ENCODE measurements at regions not wholly inside any gene's neighbourhood (a gene's known extent, or its start where the extent isn't known, plus 50 kb on each side); places are given as distances from the start of the nearest gene placed in this dataset.
"Not testable (repeated sequence)": the region's sequence is repeated elsewhere in the genome, so short reads cannot be mapped to it uniquely, and the experiment has no call there.

GRCh38 chr6:158900663-158901312, 81.6 kb upstream of the EZR start:
- no peak overlapping the region for H3K4me3 ChIP-seq
- no peaks in the 10 kb centered on the region for H3K4me1 ChIP-seq
- no peak for TF ChIP-seq EP300 (IDR thresholded peaks at IDR 0.05)
- TF ChIP-seq POLR2A (IDR thresholded peaks at IDR 0.05), result no peak
- TF ChIP-seq POLR2AphosphoS5 (IDR thresholded peaks at IDR 0.05), result no peak
- TF ChIP-seq, protein P1, sequence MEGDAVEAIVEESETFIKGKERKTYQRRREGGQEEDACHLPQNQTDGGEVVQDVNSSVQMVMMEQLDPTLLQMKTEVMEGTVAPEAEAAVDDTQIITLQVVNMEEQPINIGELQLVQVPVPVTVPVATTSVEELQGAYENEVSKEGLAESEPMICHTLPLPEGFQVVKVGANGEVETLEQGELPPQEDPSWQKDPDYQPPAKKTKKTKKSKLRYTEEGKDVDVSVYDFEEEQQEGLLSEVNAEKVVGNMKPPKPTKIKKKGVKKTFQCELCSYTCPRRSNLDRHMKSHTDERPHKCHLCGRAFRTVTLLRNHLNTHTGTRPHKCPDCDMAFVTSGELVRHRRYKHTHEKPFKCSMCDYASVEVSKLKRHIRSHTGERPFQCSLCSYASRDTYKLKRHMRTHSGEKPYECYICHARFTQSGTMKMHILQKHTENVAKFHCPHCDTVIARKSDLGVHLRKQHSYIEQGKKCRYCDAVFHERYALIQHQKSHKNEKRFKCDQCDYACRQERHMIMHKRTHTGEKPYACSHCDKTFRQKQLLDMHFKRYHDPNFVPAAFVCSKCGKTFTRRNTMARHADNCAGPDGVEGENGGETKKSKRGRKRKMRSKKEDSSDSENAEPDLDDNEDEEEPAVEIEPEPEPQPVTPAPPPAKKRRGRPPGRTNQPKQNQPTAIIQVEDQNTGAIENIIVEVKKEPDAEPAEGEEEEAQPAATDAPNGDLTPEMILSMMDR (IDR thresholded peaks at IDR 0.05), result no peak
- H3K27me3 ChIP-seq, result no peaks in the 10 kb centered on the region
- intact Hi-C loops (cut with DNase I), result no loop called here
- H3K9me3 ChIP-seq, result peaks cover 0 to 12% (median 8%) of the 10 kb centered on the region in 4 donors
- no peak overlapping the region for H3K27ac ChIP-seq
- WGBS, 2 donors, result 85 to 87% methylated on average over 4 of the region's 4 CpGs
- DNase-seq, result no peak
- no peaks in the 10 kb centered on the region for H3K36me3 ChIP-seq

- intact Hi-C loops (cut with DNase I), result no loop called here
- DNase-seq, result no peak
- TF ChIP-seq EP300 (IDR thresholded peaks at IDR 0.05), result no peak
- no peak for TF ChIP-seq POLR2AphosphoS5 (IDR thresholded peaks at IDR 0.05)
- TF ChIP-seq POLR2A (IDR thresholded peaks at IDR 0.05), result no peak
- TF ChIP-seq, protein P1 (IDR thresholded peaks at IDR 0.05), result no peak
- 84 to 95% methylated on average over 4 of the region's 4 CpGs for WGBS, 2 donors
- H3K4me1 ChIP-seq, result peaks cover 0 to 7% (median 3%) of the 10 kb centered on the region in 4 donors
- H3K36me3 ChIP-seq, result no peaks in the 10 kb centered on the region
- H3K27me3 ChIP-seq, result no peaks in the 10 kb centered on the region
- no peak overlapping the region for H3K27ac ChIP-seq
- H3K9me3 ChIP-seq, result no peaks in the 10 kb centered on the region
- H3K4me3 ChIP-seq, result no peak overlapping the region
Measured at GRCh38 chr6:158897236-158897635, 78.1 kb upstream of the EZR start.

GRCh38 chr6:158895661-158896060, 76.5 kb upstream of the EZR start:
- intact Hi-C loops (cut with DNase I), result no loop called here

GRCh38 chr6:158894193-158894592, 75.0 kb upstream of the EZR start:
- Histone ChIP-seq H3K4me1 (peaks cover 0 to 7% (median 3%) of the 10 kb centered on the region in 4 donors), H3K27me3 (no peaks in the 10 kb centered on the region), H3K36me3 (no peaks in the 10 kb centered on the region), H3K27ac (no peak overlapping the region), H3K4me3 (no peak overlapping the region), H3K9me3 (no peaks in the 10 kb centered on the region)
- no peak for TF ChIP-seq POLR2A (IDR thresholded peaks at IDR 0.05)
- TF ChIP-seq, protein P1 (IDR thresholded peaks at IDR 0.05), result no peak
- DNase-seq, result no peak
- 52 to 67% methylated on average over 4 of the region's 4 CpGs for WGBS, 2 donors
- intact Hi-C loops (cut with DNase I), result no loop called here

More at GRCh38 chr6:158895661-158896060, 76.5 kb upstream of the EZR start:
- Histone ChIP-seq H3K4me1 (peaks cover 0 to 7% (median 3%) of the 10 kb centered on the region in 4 donors), H3K36me3 (no peaks in the 10 kb centered on the region), H3K4me3 (no peak overlapping the region), H3K27ac (no peak overlapping the region), H3K27me3 (no peaks in the 10 kb centered on the region), H3K9me3 (no peaks in the 10 kb centered on the region)
- 85 to 95% methylated on average over 5 of the region's 5 CpGs for WGBS, 2 donors
- no peak for DNase-seq
- TF ChIP-seq EP300 (IDR thresholded peaks at IDR 0.05), result no peak
- TF ChIP-seq POLR2A (IDR thresholded peaks at IDR 0.05), result no peak
- TF ChIP-seq POLR2AphosphoS5 (IDR thresholded peaks at IDR 0.05), result no peak
- TF ChIP-seq, protein P1 (IDR thresholded peaks at IDR 0.05), result no peak

DNA sequence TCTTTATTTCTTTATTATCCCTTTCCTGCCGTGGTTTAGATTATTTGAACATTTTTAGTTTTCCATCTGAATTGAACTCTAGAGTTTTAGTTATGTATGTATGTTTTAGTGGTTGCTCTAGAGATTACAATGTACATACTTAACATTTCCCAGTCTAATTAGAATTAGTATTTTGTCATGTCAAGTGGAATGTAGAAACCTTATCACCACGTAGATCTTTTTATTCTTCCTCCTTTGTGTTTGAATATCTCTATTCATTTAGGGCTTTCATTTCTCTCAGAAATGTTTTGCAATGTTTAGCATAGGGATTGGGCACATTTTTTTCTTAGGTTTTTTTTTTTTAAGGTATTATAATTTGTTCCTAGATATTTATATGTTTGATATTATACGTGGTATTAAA, 73.1 kb upstream of the EZR start:
- H3K27ac ChIP-seq, result no peak overlapping the region
- TF ChIP-seq, protein P1 (IDR thresholded peaks at IDR 0.05), result no peak
- no peak for TF ChIP-seq POLR2A (IDR thresholded peaks at IDR 0.05)
- TF ChIP-seq POLR2AphosphoS5 (IDR thresholded peaks at IDR 0.05), result no peak
- no peak for TF ChIP-seq EP300 (IDR thresholded peaks at IDR 0.05)
- no peak for DNase-seq
- 61 to 78% methylated on average over 3 of the region's 3 CpGs for WGBS, 2 donors
- peaks cover 0 to 7% (median 3%) of the 10 kb centered on the region in 4 donors for H3K4me1 ChIP-seq
- no peaks in the 10 kb centered on the region for H3K9me3 ChIP-seq
- intact Hi-C loops (cut with DNase I), result no loop called here
- no peak overlapping the region for H3K4me3 ChIP-seq
- H3K27me3 ChIP-seq, result no peaks in the 10 kb centered on the region
- H3K36me3 ChIP-seq, result no peaks in the 10 kb centered on the region

DNA sequence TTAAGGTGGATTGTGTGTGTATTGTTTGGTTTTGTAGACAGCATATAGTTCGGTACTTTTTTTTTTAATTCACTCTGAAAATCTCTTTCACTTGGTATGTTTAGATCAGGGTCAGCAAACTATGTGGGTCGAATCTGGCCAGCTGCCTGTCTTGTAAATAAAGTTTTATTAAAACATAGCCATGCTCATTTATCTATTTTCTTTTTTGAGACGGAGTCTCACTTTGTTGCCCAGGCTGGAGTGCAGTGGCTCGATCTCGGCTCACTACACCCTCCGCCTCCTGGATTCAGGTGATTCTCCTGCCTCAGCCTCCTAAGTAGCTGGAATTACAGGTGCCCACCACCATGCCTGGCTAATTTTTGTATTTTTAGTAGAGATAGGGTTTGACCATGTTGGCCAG, 72.4 kb upstream of the EZR start:
- H3K27me3 ChIP-seq; H3K4me3 ChIP-seq; H3K9me3 ChIP-seq; intact Hi-C loops (cut with DNase I); DNase-seq; H3K4me1 ChIP-seq; H3K36me3 ChIP-seq; H3K27ac ChIP-seq: not testable (repeated sequence)
- WGBS, 2 donors, result 98% methylated on average over 6 of the region's 6 CpGs

GRCh38 chr6:158888171-158888570, 69.0 kb upstream of the EZR start:
- WGBS, 2 donors, result 95 to 96% methylated on average over 8 of the region's 8 CpGs
- DNase-seq; H3K4me3 ChIP-seq; H3K27me3 ChIP-seq; H3K36me3 ChIP-seq; H3K27ac ChIP-seq; H3K9me3 ChIP-seq; H3K4me1 ChIP-seq; intact Hi-C loops (cut with DNase I): not testable (repeated sequence)
